Ovary (tissue), 7 donors: ENCODE measurements at regions not wholly inside any gene's neighbourhood (a gene's known extent, or its start where the extent isn't known, plus 50 kb on each side); places are given as distances from the start of the nearest gene placed in this dataset.

ENCODE experiments used
- DNase-seq, 5 donors: peaks; one replicate each; pipeline ENCODE4 v3.0.0-alpha.2; 2019 to 2020
- H3K27ac ChIP-seq, 2 donors: fragments of 200-600 bp; one replicate each; pipeline versions ENCODE4 v1.5.1 to v1.8.0; 2019 to 2022
- H3K27me3 ChIP-seq: fragments of 200-600 bp; one replicate; pipeline ENCODE4 v1.8.0; 2022
- H3K36me3 ChIP-seq: fragments of 200-600 bp; sonication (generic); one replicate; pipeline ENCODE4 v1.5.1; 2019
- H3K4me1 ChIP-seq: one replicate; pipeline ENCODE4 v1.8.1; 2013; ENCODE audit warnings: mild to moderate bottlenecking, moderate library complexity; ENCODE audit not compliant: insufficient read depth
- H3K4me3 ChIP-seq: fragments of 200-600 bp; sonication (generic); one replicate; pipeline ENCODE4 v1.5.1; 2017
- H3K9me3 ChIP-seq, 2 donors: fragments of 200-600 bp in 1 of 2; sonication (generic) in 1 of 2; one replicate each; pipeline versions ENCODE4 v1.5.1 to v1.8.1; 2013 to 2019; ENCODE audit warnings: mild to moderate bottlenecking in 1 of 2, moderate library complexity in 1 of 2
- CTCF ChIP-seq, 3 donors: fragments of 450-650 bp in 2 of 3; fragments of 200-600 bp in 1 of 3; IDR thresholded peaks; one replicate each; pipeline versions ENCODE4 v1.5.1 to v1.8.0; 2016 to 2022; ENCODE audit warnings: antibody characterized with exemption in 3 of 3, mild to moderate bottlenecking in 1 of 3
- EP300 ChIP-seq: sonication (generic); formaldehyde crosslinking; IDR thresholded peaks from one replicate; pipeline ENCODE4 v1.6.1; 2017; ENCODE audit warnings: antibody characterized with exemption
- POLR2A ChIP-seq: fragments of 450-650 bp; IDR thresholded peaks from one replicate; pipeline ENCODE4 v1.6.1; 2017; ENCODE audit warnings: antibody characterized with exemption, mild to moderate bottlenecking, moderate library complexity
- WGBS, 3 donors: extraction: QIAGEN DNeasy Blood & Tissue Kit in 1 of 3; methylation state at CpG; one replicate each; pipeline versions ENCODE4 v1.1.5 to v1.1.7; 2013 to 2017; 5-methylcytosine and 5-hydroxymethylcytosine counted together
- intact Hi-C, 4 donors: fragments of 100-400 bp; cut with DNase I; formaldehyde crosslinking; loops; one replicate each; pipeline versions ENCODE4 v1.11.0 to v1.15.1; 2022 to 2023
- donor health status: DM: no; HTN: no; CAD: no; lungs with moderate emphysema.
- donor health status: DM: no; HTN: no; CAD: no.
- donor health status: Bipolar disorder and iron deficiency.
- donor health status: DM: no; HTN: no; CAD: no.
- donor health status: DM: yes; HTN: yes; CAD: no.

- H3K36me3 ChIP-seq = no peaks in the 10 kb centered on the region
- no peaks in the 10 kb centered on the region for H3K4me1 ChIP-seq
- no peak overlapping the region for H3K4me3 ChIP-seq
- no peak overlapping the region for H3K27ac ChIP-seq
- H3K9me3 ChIP-seq = no peaks in the 10 kb centered on the region
- no peaks in the 10 kb centered on the region for H3K27me3 ChIP-seq
- intact Hi-C loops = no loop called here
- TF ChIP-seq CTCF (IDR thresholded peaks at IDR 0.05) = no peak
- TF ChIP-seq POLR2A = no peak
- TF ChIP-seq EP300 = no peak
- no peak for DNase-seq
These were observed 167.2 kb downstream of the C9orf152 start for GRCh38 chr9:110040788-110041187.

- H3K36me3 ChIP-seq = no peaks in the 10 kb centered on the region
- TF ChIP-seq CTCF (IDR thresholded peaks at IDR 0.05) (no peak), POLR2A (no peak), EP300 (no peak)
- no peak for DNase-seq
- no peak overlapping the region for H3K4me3 ChIP-seq
- WGBS, 3 donors = 87 to 90% (median 88%) methylated on average over 5 of the region's 5 CpGs
- intact Hi-C loops = no loop called here
- H3K27me3 ChIP-seq = no peaks in the 10 kb centered on the region
- H3K27ac ChIP-seq = no peak overlapping the region
- no peaks in the 10 kb centered on the region for H3K9me3 ChIP-seq
- no peaks in the 10 kb centered on the region for H3K4me1 ChIP-seq
These were observed 166.5 kb downstream of the C9orf152 start for GRCh38 chr9:110041452-110041851.

GRCh38 chr9:110047232-110047954 is 160.6 kb downstream of the C9orf152 start:
- H3K27me3 ChIP-seq = no peaks in the 10 kb centered on the region
- intact Hi-C loops = no loop called here
- peak overlapping the region; percentile 74 for H3K4me3 ChIP-seq
- no peak overlapping the region for H3K27ac ChIP-seq
- TF ChIP-seq CTCF (IDR thresholded peaks at IDR 0.05) (no peak), POLR2A (no peak), EP300 (no peak)
- no peak for DNase-seq
- no peaks in the 10 kb centered on the region for H3K9me3 ChIP-seq
- no peaks in the 10 kb centered on the region for H3K36me3 ChIP-seq
- peaks cover 6% of the 10 kb centered on the region for H3K4me1 ChIP-seq
- WGBS, 3 donors = 62 to 69% (median 65%) methylated on average over 7 of the region's 7 CpGs

GRCh38 chr9:110047955-110048402 is 160.0 kb downstream of the C9orf152 start:
- no peak overlapping the region for H3K27ac ChIP-seq
- no peaks in the 10 kb centered on the region for H3K9me3 ChIP-seq
- H3K4me1 ChIP-seq = peaks cover 6% of the 10 kb centered on the region
- intact Hi-C loops = no loop called here
- no peaks in the 10 kb centered on the region for H3K36me3 ChIP-seq
- no peaks in the 10 kb centered on the region for H3K27me3 ChIP-seq
- no peak for TF ChIP-seq EP300
- peak overlapping the region; percentile 74 for H3K4me3 ChIP-seq
- DNase-seq = peak in 2 of 5 donors; percentile 18 to 25
- WGBS, 3 donors = 19 to 28% (median 26%) methylated on average over 27 of the region's 27 CpGs

- H3K27ac ChIP-seq = no peak overlapping the region
- TF ChIP-seq EP300 = no peak
- no peak for TF ChIP-seq CTCF (IDR thresholded peaks at IDR 0.05)
- no peak for TF ChIP-seq POLR2A
- no peaks in the 10 kb centered on the region for H3K9me3 ChIP-seq
- H3K4me3 ChIP-seq = peak overlapping the region; percentile 74
- intact Hi-C loops = no loop called here
- no peaks in the 10 kb centered on the region for H3K36me3 ChIP-seq
- H3K27me3 ChIP-seq = no peaks in the 10 kb centered on the region
- peaks cover 6% of the 10 kb centered on the region for H3K4me1 ChIP-seq
- peak; percentile 42 to 76 (median 74) for DNase-seq
- 1 to 6% (median 2%) methylated on average over 24 to 42 of the region's 42 CpGs for WGBS, 3 donors
These were observed 159.5 kb downstream of the C9orf152 start for GRCh38 chr9:110048403-110048975.
